HG03097 (cell line): ENCODE measurements at regions not wholly inside any gene's neighbourhood (a gene's known extent, or its start where the extent isn't known, plus 50 kb on each side); places are given as distances from the start of the nearest gene placed in this dataset.

Experiments used
- ATAC-seq: cut with Tn5 transposase; IDR thresholded peaks from one replicate; pipeline ENCODE4 v1.9.1; 2021; ENCODE audit not compliant: unreplicated experiment, low FRiP score

DNA sequence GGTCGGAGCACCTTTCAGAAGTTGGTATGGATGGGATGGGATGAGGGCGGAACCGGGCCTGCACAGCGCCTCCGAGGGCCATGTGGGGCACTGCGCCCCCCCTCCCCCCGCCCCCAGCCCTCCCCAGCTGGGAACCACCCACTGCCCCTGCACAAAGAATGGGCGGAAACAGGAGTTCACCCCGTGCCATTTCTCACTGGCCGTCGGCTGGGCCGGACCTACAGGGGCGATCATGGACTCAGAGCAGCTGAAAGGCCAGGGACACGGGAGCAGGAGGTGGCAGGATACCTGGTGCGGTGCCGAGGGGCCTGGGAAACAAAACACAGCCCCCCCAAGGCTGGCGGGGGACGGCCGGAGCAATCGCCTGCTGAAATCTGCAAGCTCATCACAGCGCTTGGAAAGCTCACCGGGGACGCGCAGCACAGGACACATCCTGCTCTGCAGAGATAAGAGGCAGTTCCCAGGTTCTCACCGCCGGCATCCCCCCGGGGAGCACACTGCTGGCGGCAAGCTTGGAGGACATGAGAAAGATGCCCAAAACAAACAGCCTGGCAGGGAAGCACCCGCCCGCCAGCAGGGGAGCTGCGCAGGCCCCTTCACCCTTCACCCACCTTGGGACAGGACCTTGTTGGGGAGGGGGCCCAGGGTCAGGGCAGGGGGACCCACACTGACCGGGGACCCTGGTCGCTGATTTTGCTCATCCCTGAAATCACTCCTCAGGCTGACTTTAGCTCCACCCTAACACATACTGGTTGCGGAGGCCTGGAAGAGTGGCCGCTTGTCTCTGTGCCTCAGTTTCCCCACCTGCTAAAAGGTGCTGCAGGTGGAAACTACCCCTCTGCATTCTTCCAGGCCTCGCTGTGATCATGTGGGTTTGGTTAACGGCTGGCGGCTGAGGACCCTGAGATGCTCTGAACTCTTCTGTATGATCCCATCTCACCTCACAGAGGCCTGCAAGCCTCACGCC is 263.9 kb downstream of the C16orf95 start:
- ATAC-seq: no peak

DNA sequence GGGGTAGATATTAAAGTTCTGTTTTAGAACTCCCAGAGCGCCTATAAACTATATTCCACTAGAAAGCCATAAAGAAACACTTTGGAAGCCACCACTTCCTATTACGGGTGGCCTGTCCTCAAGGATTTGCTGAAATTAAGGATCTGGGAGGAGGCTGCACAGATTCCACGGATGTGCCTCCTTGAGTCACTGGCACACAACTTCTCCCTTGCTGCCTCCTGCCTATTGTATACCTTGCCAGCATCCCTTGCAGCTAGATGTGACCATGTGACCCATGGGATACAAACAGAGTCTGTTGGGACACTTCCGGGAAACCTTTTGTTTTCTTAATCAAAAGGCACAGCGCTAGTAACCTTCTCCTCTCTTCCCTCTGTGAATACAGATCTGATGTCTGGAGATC is 263.0 kb downstream of the C16orf95 start:
- no peak for ATAC-seq

DNA sequence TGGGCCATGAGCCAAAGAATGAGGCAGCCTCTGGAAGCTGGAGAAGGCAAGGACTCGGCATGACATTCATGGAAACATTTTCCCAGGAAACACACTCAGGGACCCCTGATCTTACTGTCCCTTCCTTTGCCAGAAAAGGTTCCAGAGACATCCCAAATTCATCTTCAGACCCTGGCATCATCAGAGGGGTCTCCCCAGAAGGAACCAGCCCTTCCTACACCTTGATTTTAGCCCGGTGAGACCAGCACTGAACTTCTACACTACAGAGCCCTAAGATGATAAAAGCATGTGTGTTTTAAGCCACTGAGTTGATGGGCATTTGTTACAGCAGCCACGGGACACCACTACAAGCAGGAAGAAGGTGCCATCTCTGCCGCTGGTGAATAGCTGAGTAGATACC is 262.3 kb downstream of the C16orf95 start:
- no peak for ATAC-seq

DNA sequence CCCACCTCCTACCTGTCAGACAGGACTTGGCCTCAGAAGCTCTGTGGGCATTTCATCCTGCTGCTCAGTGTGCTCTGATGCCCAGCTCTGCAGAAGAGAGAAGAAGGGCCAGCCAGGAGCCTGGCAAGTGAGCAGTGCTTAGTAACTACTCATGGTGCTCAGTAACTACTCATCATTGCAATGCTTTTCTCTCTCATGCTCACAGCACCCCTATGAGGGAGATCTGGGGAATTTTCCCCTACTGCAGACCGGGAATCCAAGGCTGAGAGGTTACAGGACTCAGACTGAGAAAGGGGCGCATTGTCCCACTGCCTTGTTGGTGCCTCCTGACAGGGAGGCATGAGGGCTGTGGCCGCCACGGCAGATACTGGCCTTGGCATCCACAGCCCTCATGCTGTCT is 261.1 kb downstream of the C16orf95 start:
- ATAC-seq: no peak

DNA sequence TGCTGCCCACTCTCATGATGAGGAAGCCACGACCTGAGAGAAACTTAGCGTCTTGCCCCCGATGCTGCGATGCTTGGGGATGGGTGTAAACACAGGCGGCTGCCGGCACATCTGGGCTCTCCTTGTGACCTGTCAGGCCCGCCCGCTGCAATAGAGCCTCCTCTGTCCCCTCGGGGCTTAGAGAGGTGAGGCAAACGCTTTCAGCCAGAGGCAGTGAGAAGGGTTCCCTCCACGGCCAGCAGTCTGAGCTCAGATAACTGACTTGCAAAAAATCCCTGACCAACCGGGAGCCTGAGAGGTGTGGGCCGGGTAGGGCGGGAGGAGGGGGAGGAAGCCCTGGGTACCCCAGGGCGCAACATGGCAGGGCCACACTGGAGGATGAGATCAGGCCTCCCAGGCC is 260.6 kb downstream of the C16orf95 start:
- no peak for ATAC-seq

DNA sequence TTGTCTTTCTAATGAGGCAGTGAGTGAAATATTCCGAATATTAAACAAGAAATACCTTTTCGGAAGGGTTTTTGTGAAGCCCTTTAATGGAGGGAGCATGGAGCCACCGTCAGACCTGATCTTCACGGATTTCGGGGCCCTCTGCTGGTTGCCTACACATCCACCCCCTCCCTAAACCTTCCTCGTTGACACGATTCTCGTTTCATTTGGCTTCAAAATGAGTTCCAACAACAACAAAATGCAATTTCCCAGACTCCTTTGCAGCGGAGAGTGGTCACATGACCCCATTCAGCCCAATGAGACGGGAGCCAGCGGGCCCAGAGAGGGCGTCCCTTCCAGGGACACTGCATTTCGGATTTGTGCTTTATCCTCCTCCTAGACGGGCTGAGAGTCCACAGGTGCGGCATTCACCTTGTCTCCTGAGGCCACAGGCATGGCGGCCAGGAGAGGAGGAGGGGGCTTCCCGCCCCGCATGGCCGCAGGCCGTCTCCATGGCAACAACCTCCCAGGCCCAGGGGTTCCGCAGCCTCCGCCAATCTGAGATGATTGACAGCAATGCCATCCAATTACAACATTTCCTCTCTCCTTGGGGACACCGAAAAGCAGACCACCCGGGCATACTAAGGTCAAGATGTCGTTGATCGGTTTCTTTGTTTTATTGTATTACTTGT is 259.8 kb downstream of the C16orf95 start:
- no peak for ATAC-seq

DNA sequence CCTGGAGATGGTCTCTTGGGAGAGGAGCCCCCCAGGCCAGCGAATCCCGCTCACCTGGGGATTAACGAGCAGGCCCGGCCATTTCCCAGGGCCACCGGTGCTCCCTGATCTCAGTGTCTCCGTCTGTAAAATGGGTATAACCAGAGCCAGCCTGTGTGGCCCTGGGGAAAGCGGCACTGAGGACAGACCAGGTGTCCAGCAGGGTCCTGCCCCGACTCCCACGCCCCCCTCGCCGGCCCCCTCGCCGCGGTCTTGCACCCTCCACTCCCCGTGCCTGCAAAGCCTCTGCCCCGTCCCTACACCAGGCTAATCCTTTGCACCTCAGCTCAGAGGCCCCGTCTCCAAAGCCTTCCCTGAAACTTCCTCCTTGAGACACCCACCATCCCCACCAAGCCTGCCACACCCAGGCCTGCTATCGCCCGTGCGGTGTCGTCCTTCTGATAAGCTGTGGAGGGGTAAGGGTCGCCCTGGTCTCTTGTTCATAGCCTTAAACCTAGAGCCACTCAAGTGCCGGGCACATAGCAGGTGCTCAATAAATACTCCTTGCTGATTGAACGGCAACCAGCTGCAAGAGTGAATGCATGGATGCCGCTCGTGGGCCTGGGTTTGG is 259.1 kb downstream of the C16orf95 start:
- ATAC-seq: no peak

DNA sequence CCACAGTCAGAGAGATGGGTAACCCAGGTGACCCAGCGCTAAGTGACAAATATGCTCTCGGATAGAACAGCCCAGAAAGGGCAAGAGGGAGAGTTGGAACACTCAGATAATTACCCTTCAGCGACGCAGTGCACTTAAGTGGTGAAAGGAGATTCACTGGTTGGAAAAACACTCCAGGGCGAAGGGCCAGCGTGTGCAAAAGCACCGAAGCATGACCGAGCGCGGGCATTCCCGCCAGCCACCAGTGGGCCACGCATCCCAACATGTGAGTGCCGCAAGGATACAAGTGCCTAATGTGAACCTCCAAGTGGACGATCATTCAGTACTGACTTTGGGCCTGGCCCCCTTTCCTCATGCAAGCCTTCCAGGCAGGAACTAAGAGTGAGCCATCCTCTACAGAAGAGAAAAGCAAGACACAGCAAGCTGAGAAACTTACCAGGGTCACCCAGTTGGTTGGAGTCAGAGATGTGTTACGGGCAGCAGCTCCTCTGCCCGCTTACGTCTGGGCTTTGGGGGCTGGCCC is 258.4 kb downstream of the C16orf95 start:
- ATAC-seq: no peak

DNA sequence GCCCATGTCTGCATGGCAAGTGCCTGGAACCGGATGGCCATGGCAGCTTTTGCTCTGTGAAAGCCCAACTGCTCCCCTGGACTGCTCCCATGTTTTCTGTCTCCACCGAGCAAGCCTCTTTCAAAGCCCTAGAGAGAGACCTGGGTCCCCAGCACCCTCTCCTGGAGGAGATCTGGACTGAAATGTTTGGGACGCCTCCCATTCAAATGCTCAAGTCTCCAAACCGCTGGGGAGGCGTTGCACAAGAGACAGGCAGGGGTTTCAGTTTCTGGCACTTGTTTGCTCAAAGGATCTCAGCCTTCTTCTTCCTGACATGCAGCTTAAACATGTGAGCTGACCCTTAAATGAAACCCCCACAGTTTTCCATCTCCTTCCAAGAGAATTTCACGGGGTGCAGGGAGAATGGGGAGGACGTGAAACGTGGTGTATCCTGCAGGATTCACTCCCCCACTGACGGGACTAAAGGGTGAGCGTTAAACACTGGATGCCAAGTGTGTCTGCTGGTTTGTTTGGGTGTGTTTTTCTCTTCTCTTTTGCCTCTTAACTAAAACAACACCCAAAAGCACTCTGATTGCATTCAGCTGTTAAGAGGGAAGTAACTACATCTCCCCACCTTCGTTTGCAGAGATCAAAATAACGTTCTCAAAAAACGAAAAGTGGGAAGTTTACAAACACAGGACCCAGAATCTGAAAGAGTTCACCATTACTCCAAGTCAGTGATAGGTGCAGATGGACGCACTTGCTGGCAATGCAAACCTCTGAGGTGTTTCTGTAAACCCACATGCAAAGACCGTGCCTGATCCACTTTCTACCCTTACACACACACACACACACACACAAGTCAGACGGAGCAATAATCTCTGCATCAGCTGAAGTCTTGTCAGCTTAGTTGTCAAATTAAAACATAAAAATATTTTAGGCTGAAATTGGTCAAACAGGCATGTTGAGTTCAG is 256.9 kb downstream of the C16orf95 start:
- ATAC-seq: no peak

DNA sequence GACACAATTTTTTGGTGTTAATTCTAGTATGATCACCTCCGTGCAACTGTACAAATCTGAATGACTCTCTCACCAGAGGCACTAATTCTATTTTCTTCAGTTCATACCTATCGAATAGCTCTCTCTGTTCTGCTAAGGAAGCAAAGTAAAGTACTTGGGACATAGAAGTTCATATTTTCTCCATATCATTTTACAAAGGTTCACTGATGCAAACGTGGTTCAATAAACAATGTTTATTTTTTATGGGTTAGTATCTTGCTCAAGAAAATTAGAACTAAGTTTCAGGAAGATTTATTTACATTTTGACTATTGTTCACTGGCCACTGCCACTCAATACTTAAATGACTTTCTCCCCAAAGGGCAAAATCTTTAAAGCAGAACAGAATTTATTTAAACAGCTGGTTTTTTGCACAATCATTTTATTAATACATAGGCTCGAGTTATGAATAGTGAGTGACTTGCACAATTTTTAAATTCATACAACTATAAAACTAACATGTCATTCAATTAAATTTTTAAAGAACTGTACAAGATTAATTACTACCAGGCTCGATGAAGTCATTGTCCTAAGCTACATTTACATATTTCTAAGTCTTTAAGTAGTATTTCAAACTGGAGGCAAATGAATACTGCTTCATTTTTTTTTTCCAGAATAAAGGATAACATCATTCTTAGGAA is 255.8 kb downstream of the C16orf95 start:
- ATAC-seq: no peak

DNA sequence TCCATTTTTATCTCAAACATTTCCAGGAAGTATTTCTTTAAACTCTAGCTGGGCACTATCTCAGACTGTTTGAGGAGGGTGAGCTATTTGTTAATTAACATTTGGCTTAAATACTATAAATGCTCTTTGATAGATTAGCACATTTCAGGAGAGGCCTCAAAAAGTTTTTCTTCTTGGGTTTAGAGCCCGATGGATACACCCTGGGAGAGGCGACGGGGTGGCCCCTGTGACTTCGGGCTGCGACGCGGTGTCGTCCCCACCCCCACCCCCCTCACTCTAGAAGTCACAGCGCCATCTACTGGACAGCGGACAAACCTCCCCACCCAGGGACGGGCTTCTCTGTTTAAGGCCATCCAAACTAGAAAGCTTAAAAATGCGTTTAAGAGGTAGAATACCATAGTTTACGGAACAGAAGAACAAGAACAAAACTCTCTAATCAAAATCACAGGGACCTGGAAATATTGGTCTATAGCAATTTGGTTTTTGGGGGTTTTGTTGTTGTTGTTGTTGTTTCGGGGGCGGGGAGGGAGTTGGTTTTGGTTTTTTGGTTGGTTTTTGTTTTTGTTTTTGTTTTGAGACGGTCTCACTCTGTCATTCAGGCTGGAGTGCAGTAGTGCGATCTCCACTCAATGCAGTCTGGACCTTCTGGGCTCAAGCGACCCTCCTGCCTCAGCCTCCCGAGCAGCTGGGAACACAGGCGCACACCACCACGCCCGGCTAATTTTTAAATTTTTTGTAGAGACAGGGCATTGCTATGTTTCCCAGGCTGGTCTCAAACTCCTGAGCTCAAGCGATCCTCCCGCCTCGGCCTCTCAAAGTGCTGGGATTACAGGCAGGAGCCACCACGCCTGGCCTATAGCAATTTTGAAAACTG is 254.4 kb downstream of the C16orf95 start:
- no peak for ATAC-seq

DNA sequence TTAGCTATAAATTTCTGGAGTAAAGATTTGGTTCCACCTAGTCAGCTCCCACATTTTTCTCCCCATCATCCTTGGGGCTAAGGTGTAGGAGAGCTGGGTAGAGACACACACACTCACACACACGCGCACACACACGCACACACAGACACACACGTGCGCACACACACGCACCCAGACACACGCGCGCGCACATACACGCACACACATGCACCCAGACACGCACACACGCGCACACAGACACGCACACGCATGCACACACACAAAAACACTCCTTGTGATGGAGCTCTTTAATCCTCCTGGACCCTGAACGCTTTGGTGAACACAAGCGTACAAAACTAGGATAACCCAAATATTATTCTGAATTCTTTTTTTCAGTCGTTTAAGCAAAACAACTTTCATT is 253.6 kb downstream of the C16orf95 start:
- no peak for ATAC-seq

DNA sequence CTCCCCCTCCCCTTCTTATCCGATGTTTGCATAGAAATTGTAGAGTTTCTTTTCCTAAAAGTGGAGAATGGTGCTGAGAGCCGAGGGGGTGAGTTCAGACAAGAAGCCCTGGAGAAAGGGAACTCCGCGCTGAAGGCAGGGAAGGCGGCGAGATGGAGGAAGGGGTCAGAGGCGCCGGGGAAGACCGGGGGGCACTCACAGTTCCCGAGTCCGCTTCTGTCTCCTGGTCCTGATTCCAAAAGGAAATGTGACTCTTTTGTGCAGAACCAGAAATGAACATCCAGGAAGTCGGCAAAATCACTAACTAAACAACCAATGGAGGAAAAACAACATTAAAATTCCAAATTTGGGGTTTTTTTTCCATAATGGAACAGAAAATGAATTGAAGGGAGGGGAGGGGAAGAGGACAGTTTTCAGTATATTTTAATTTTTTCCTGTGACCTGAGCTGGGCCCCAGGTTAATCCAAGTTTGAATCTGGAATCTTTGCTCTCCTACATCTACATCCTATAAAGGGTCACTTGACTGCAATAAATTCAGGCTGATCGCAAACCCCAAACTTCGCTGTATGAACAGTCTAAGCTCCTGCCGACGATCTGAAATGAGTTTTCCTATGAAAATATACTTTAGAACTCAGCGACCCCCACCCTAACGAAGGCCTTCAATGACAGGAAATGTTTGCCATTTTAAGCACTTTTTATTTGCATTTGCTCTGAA is 252.3 kb downstream of the C16orf95 start:
- no peak for ATAC-seq

DNA sequence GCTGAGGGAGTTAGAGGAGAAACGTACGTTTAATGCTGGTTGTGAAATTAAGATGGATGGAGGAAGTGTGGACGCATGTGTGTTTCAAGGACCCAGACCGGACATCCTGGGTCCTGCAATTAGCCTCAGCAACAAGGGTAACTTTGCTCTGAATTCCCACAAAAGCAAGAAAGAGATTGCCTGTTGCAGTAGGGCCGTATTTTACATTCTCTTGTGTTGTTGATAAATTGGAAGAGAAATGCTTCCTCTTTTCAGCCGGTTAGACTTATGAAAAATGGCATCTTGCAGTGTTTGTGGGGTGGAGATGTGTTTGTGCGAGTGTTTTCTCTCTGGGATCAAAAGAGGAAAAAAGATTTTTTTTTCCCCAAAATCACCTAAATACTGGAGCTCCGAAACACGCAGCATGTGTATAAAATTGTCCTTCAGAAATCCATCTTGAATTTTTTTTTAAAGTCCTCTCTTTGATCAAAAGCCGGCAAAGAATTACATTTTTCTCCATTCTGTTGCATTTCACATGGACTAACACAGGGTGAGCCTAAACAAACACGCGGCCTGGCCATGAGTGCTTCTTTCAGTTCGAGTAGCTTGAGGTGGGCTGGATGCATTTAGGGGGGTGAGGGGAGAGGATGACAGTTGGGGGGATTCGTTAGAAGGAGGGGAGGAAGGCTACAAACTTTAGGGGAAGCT is 251.6 kb downstream of the C16orf95 start:
- no peak for ATAC-seq

DNA sequence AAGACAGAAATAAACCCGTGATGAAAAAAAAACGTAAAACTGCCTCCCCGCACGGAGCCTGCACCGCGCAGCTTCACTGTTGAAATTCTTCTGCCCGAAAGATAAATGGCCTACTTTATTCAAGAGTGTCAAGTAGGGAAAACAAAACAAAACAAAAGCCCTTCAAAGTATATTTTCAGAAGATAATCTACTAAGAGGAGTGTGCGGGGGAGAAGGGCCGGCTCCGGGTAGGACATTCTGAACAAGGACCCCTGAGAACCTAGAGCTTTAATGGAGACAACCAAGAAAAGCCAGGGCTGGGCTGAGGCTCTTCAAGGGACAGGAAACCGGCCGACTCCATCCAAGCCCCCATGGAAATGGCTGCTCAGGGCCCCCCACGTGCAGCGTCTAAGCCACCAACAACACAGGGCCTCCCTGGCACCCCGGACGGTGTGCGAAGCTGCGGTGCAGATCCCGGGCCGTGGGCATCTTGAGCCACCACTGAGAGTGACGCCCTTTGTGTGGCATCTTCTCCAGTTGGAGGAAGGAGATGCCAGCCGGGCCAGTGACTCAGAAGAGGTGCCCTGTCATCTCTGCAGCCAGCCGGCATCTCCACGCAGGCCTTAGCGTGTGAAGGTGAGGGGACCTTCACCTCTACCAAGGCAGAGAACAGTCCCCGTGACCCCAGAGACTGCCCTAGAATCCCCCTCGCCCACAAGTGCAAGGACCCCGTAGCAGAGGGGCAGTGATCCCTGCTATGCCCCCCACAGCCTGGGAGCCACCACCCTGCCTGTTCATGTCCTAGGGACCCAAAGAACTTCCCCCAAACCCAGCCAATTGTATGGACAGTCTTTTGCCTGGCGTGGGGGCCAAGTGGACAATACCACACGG is 250.8 kb downstream of the C16orf95 start:
- no peak for ATAC-seq

DNA sequence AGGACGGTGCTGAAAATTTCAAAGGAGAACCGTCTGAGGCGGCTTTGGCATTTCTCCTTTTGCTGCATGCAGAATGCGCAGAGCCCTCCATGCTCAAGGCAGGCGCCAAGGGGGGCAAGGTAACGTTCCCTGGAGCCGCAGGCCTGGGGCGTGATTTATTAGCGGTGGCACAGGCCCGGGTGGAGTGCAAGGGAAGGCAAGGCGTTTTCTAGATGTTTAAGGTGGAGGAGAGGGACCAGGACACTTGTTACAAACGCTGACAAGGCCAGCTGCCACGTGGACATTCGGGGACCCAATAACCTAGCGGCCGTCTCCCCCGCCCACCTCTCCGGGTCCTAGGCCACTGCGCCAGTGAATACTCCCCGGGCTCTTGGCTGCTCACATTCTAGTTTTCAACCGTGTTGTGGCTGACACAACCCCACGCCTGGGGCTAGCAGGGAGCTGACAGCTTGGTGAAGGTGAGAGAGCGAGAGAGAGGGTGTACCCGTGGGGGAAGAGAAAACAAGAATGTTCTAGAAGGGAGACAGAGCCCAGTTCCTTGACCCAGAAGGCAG is 250.1 kb downstream of the C16orf95 start:
- no peak for ATAC-seq
